K562 (cell line): ENCODE measurements at regions not wholly inside any gene's neighbourhood (a gene's known extent, or its start where the extent isn't known, plus 50 kb on each side); places are given as distances from the start of the nearest gene placed in this dataset.

Source experiments
- ATAC-seq: fragments of 200-7000 bp; cut with Tn5 transposase; 3 replicates; pipeline ENCODE4 v1.9.1; 2020; ENCODE audit warnings: moderate library complexity
- BruUV-seq: library from RNA; stranded (reverse); fragments of 400-500 nt; replicated peaks from 2 replicates; lab custom pipeline; 2021; lab: Mats Ljungman, UMichigan
- CTCF ChIA-PET: fragments of 300-600 bp; formaldehyde crosslinking; extraction: SDS; loops from one replicate; lab custom pipeline; 2021; ENCODE audit warnings: low intra/inter-chr PET ratio; lab: Yijun Ruan, JAX
- POLR2A ChIA-PET: fragments of 300-600, 350-650 bp; sonication (Branson Sonifier 250); formaldehyde crosslinking; extraction: SDS; loops from one replicate; lab custom pipeline; 2021; ENCODE audit warnings: antibody characterized with exemption, inconsistent platforms; lab: Yijun Ruan, JAX
- DNase-seq, 4 experiments: peaks; one replicate each; pipeline versions ENCODE4 v3.0.0 to v3.0.0-alpha.2; 2011 to 2018; ENCODE audit warnings: low spot score in 3 of 4, mixed read lengths in 3 of 4; ENCODE audit errors: extremely low read depth in 1 of 4
- FAIRE-seq: peaks from 2 replicates; lab custom pipeline; 2011; peaks lifted over from hg19 to GRCh38; lab: Jason Lieb, UNC
- H2AFZ ChIP-seq: 2 replicates; pipeline ENCODE4 v1.6.0; 2011; ENCODE audit warnings: low read depth, low read length, control low read depth, inconsistent platforms
- H3K27ac ChIP-seq: fragments of 200-600 bp; 3 replicates; pipeline ENCODE4 v1.8.0; 2011; ENCODE audit warnings: low read depth, mild to moderate bottlenecking, control low read depth, inconsistent platforms, low read length, moderate library complexity, mixed read lengths; ENCODE audit errors: extremely low read depth
- H3K27me3 ChIP-seq, 2 experiments: fragments of 300-600 bp in 1 of 2; 2 replicates in 1 of 2; 3 replicates in 1 of 2; pipeline versions ENCODE4 v1.6.0 to v1.8.0; 2011; ENCODE audit warnings: inconsistent platforms in 2 of 2, low read length in 2 of 2, mild to moderate bottlenecking in 1 of 2, mixed read lengths in 1 of 2, moderate library complexity in 1 of 2; ENCODE audit not compliant: control insufficient read depth in 2 of 2, insufficient read depth in 2 of 2
- H3K36me3 ChIP-seq: fragments of 300-600 bp; 3 replicates; pipeline ENCODE4 v1.8.0; 2011; ENCODE audit warnings: mild to moderate bottlenecking, low read length, inconsistent platforms; ENCODE audit not compliant: control insufficient read depth, insufficient read depth
- H3K4me1 ChIP-seq, 2 experiments: fragments of 200-600 bp in 1 of 2; replicated peaks in 1 of 2; 2 replicates in 1 of 2; 3 replicates in 1 of 2; pipeline versions ENCODE4 v1.5.1 to v1.8.0; 2011; ENCODE audit warnings: inconsistent platforms in 2 of 2, low read length in 2 of 2, mild to moderate bottlenecking in 1 of 2, mixed read lengths in 1 of 2, moderate library complexity in 1 of 2; ENCODE audit not compliant: control insufficient read depth in 2 of 2, insufficient read depth in 2 of 2
- H3K4me2 ChIP-seq: 2 replicates; pipeline ENCODE4 v1.6.1; 2011; ENCODE audit warnings: low read length, control low read depth, inconsistent platforms, mixed read lengths; ENCODE audit not compliant: insufficient read depth
- H3K4me3 ChIP-seq: fragments of 200-600 bp; sonication (generic), shearing (Covaris generic); 2 replicates; pipeline ENCODE4 v1.5.1; 2016; ENCODE audit warnings: control low read depth, inconsistent platforms
- H3K79me2 ChIP-seq: fragments of 200-600 bp; 3 replicates; pipeline ENCODE4 v1.8.0; 2011; ENCODE audit warnings: low read length, inconsistent platforms; ENCODE audit not compliant: control insufficient read depth, insufficient read depth
- H3K9ac ChIP-seq, 2 experiments: 2 replicates each; pipeline versions ENCODE4 v1.6.0 to v1.6.1; 2011; ENCODE audit warnings: low read depth in 2 of 2, low read length in 2 of 2, control low read depth in 1 of 2, inconsistent platforms in 1 of 2, mild to moderate bottlenecking in 1 of 2, mixed read lengths in 1 of 2; ENCODE audit not compliant: insufficient read depth in 1 of 2
- H3K9me1 ChIP-seq: one replicate; pipeline ENCODE4 v1.6.0; 2011; ENCODE audit warnings: inconsistent platforms, mild to moderate bottlenecking, low read length, moderate library complexity; ENCODE audit not compliant: control insufficient read depth, insufficient read depth
- H3K9me3 ChIP-seq: replicated peaks from 2 replicates; pipeline ENCODE4 v1.5.1; 2011; ENCODE audit warnings: low read depth, low read length, inconsistent platforms; ENCODE audit not compliant: control insufficient read depth, insufficient read depth
- H4K20me1 ChIP-seq: replicated peaks from 2 replicates; pipeline ENCODE4 v1.6.1; 2011; ENCODE audit warnings: low read length, inconsistent platforms, mixed read lengths; ENCODE audit not compliant: control insufficient read depth, insufficient read depth
- ELF2 ChIP-seq: fragments of 250-450 bp; sonication (Bioruptor Pico); IDR thresholded peaks from 2 replicates; pipeline ENCODE4 v1.5.0; 2021; ENCODE audit warnings: mild to moderate bottlenecking
- JUND ChIP-seq, 2 experiments: IDR thresholded peaks; 2 replicates in 1 of 2; 3 replicates in 1 of 2; pipeline ENCODE4 v1.6.1; 2011; ENCODE audit warnings: borderline replicate concordance in 2 of 2, low read depth in 2 of 2, low read length in 2 of 2, improper control_type of control experiment in 1 of 2, missing biosample characterization in 1 of 2, missing genetic modification characterization in 1 of 2, missing genetic modification reagents in 1 of 2
- MCM2 ChIP-seq: fragments of 450-650 bp; IDR thresholded peaks from 2 replicates; pipeline ENCODE4 v1.6.1; 2017; ENCODE audit warnings: low read depth, mild to moderate bottlenecking
- POLR2AphosphoS5 ChIP-seq: IDR thresholded peaks from 2 replicates; pipeline ENCODE4 v1.6.1; 2011; ENCODE audit warnings: mild to moderate bottlenecking, low read depth, low read length, moderate library complexity; ENCODE audit not compliant: control insufficient read depth, insufficient read depth
- SAFB ChIP-seq: fragments of 200-400 bp; formaldehyde crosslinking; IDR thresholded peaks from 2 replicates; pipeline ENCODE4 v1.6.1; 2017; ENCODE audit warnings: low read depth, low read length, borderline replicate concordance
- SRF ChIP-seq, 2 experiments: fragments of 250-450, 450-650 bp in 1 of 2; sonication (Bioruptor Pico) in 1 of 2; sonication (generic) in 1 of 2; formaldehyde crosslinking; IDR thresholded peaks; 2 replicates each; pipeline versions ENCODE4 v1.5.0 to v1.5.1; 2020 to 2022; ENCODE audit warnings: mild to moderate bottlenecking in 1 of 2, missing genetic modification reagents in 1 of 2
- SRSF7 ChIP-seq: fragments of 200-400 bp; formaldehyde crosslinking; optimal IDR thresholded peaks from 2 replicates; pipeline ENCODE3; 2017; ENCODE audit warnings: mild to moderate bottlenecking, low read depth, low read length
- ZFPM2 ChIP-seq: fragments of 250-450 bp; sonication (Bioruptor Pico); IDR thresholded peaks from 2 replicates; pipeline ENCODE4 v1.5.1; 2022; ENCODE audit warnings: mild to moderate bottlenecking
- ZNF197 ChIP-seq: fragments of 200-800 bp; sonication (Bioruptor generic); IDR thresholded peaks from 2 replicates; pipeline ENCODE4 v1.6.1; 2016; ENCODE audit warnings: low read depth, missing genetic modification characterization, missing compliant biosample characterization
- ZNF3 ChIP-seq: fragments of 250-450 bp; sonication (Bioruptor Pico); IDR thresholded peaks from 2 replicates; pipeline ENCODE4 v1.5.0; 2021; ENCODE audit warnings: mild to moderate bottlenecking, moderate library complexity
- in situ Hi-C: fragments of 300-500 bp; cut with MboI; formaldehyde crosslinking; loops from 4 replicates; pipeline ENCODE4 v1.15.0; 2018; ENCODE audit warnings: inconsistent platforms, mixed read lengths
- intact Hi-C: fragments of 100-400 bp; cut with micrococcal nuclease; formaldehyde crosslinking; loops from 2 replicates; pipeline ENCODE4 v1.14.2; 2022
- TF ChIP-seq, protein P1 (sequence below): fragments of 450-650 bp; IDR thresholded peaks from 2 replicates; pipeline ENCODE4 v1.6.1; 2016; ENCODE audit warnings: low read depth, mild to moderate bottlenecking, moderate library complexity

DNA sequence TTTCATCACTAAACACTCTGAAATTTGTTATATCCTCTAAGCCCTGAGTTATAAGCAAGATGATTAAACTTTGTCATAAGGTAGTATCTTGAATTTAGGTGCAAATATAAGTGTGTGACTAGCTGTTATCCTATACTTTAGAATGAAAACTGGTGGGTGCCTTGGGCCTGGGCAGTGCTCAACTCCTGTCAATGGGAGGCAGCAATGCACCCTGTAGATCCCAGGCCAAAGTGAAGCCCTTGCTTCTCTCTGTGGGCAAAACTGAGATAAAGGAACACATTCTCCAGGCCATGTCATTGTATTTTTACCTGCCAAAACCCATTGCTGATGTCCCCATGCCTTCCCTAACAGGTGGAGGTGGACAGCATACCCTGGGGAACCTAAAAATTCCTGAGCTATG, 525.2 kb downstream of the TNS1 start:
- ChIA-PET POLR2A (no interaction called here), CTCF (no interaction called here)
- Histone ChIP-seq H3K4me1 (no peaks in the 10 kb centered on the region), H3K9ac (no peak overlapping the region), H3K27me3 (no peaks in the 10 kb centered on the region; a peak in 1 of 5 replicates), H3K4me2 (no peak overlapping the region), H3K4me3 (no peak overlapping the region), H3K36me3 (no peaks in the 10 kb centered on the region), H3K79me2 (no peaks in the 10 kb centered on the region), H2AFZ (no peak overlapping the region), H3K9me3 (no peaks in the 10 kb centered on the region), H3K9me1 (no peaks in the 10 kb centered on the region), H4K20me1 (no peaks in the 10 kb centered on the region), H3K27ac (no peak overlapping the region)
- FAIRE-seq (no peak), ATAC-seq (no peak), DNase-seq (no peak)
- TF ChIP-seq JUND (IDR thresholded peaks at IDR 0.05; ENCODE audit: borderline replicate concordance, low read depth, low read length) (no peak), JUND (tag; IDR thresholded peaks at IDR 0.05; ENCODE audit: borderline replicate concordance, low read depth, low read length) (no peak), ZNF3 (CRISPR knock-in tag) (no peak), ZNF197 (no peak), ZFPM2 (no peak), SRF (CRISPR knock-in tag; IDR thresholded peaks at IDR 0.05) (no peak), MCM2 (no peak), POLR2AphosphoS5 (no peak), SAFB (no peak), ELF2 (CRISPR knock-in tag) (no peak), SRSF7 (no peak)
- TF ChIP-seq, protein P1, sequence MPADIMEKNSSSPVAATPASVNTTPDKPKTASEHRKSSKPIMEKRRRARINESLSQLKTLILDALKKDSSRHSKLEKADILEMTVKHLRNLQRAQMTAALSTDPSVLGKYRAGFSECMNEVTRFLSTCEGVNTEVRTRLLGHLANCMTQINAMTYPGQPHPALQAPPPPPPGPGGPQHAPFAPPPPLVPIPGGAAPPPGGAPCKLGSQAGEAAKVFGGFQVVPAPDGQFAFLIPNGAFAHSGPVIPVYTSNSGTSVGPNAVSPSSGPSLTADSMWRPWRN, result no peak
- in situ Hi-C loops, result no loop called here
- intact Hi-C loops, result no loop called here
- no TSS peak for BruUV-seq
